ENCODE measurements at regions not wholly inside any gene's neighbourhood (a gene's known extent, or its start where the extent isn't known, plus 50 kb on each side); places are given as distances from the start of the nearest gene placed in this dataset.

- Mint-ChIP-seq H3K9me3 (peaks cover 4 to 5% of the 10 kb centered on the region in 2 donors), H3K4me3 (no peak overlapping the region), H3K27me3 (ENCODE audit: low read depth in 2 of 2) (no peaks in the 10 kb centered on the region), H3K36me3 (no peaks in the 10 kb centered on the region), H3K27ac (no peak overlapping the region), H3K4me1 (no peaks in the 10 kb centered on the region)
- Histone ChIP-seq H3K27ac (ENCODE audit: low read length) (no peak overlapping the region), H3K36me3 (ENCODE audit: control insufficient read depth, insufficient read depth, low read length) (no peaks in the 10 kb centered on the region), H3K9me3 (ENCODE audit: control insufficient read depth, insufficient read depth, low read length) (no peaks in the 10 kb centered on the region), H3K4me1 (ENCODE audit: control insufficient read depth, insufficient read depth, low read length) (no peaks in the 10 kb centered on the region), H3K4me3 (ENCODE audit: low read length) (no peak overlapping the region), H3K27me3 (ENCODE audit: control insufficient read depth, insufficient read depth, low read length) (no peaks in the 10 kb centered on the region)
- intact Hi-C loops (cut with micrococcal nuclease) = no loop called here
- WGBS (ENCODE audit: insufficient coverage) = no CpG with 5 or more reads among the region's 1 CpG
- no peak for TF ChIP-seq CTCF (IDR thresholded peaks at IDR 0.05)
- DNase-seq = no peak
- no peak for ATAC-seq
Observed at GRCh38 chr4:35252071-35252470, 992.2 kb downstream of the ARAP2 start.

GRCh38 chr4:35252866-35253265 is 991.4 kb downstream of the ARAP2 start:
- no peak for TF ChIP-seq CTCF (IDR thresholded peaks at IDR 0.05)
- no peak overlapping the region for H3K4me3 ChIP-seq (ENCODE audit: low read length)
- Mint-ChIP-seq H3K27ac (no peak overlapping the region), H3K27me3 (ENCODE audit: low read depth in 2 of 2) (no peaks in the 10 kb centered on the region), H3K4me3 (no peak overlapping the region), H3K9me3 (peaks cover 4 to 5% of the 10 kb centered on the region in 2 donors), H3K4me1 (no peaks in the 10 kb centered on the region), H3K36me3 (no peaks in the 10 kb centered on the region)
- no peak overlapping the region for H3K27ac ChIP-seq (ENCODE audit: low read length)
- no peak for DNase-seq
- H3K36me3 ChIP-seq (ENCODE audit: control insufficient read depth, insufficient read depth, low read length) = no peaks in the 10 kb centered on the region
- WGBS (ENCODE audit: insufficient coverage) = 93% methylated on average over 2 of the region's 3 CpGs
- no peaks in the 10 kb centered on the region for H3K9me3 ChIP-seq (ENCODE audit: control insufficient read depth, insufficient read depth, low read length)
- intact Hi-C loops (cut with micrococcal nuclease) = no loop called here
- H3K4me1 ChIP-seq (ENCODE audit: control insufficient read depth, insufficient read depth, low read length) = no peaks in the 10 kb centered on the region
- no peaks in the 10 kb centered on the region for H3K27me3 ChIP-seq (ENCODE audit: control insufficient read depth, insufficient read depth, low read length)
- no peak for ATAC-seq

DNA sequence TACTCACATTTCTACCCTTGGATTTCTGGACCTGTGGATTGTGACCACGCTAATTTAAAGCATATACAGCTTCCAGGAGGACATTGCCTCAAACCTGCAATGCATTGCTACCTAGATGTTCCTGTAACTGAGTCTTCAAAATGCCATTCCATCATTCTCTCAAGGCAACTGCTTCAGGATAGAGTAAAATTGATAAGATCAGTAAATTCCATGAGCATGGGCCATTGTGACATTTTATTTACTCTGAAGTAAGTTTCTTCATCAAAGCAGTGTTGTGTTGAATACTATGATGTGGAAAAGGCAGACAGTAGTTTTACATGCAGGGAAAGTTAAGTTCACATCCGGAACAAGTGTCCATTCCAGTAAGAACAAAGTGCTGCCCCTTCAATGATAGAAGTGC is 991.0 kb downstream of the ARAP2 start:
- H3K27ac ChIP-seq (ENCODE audit: low read length) = no peak overlapping the region
- no peaks in the 10 kb centered on the region for H3K27me3 ChIP-seq (ENCODE audit: control insufficient read depth, insufficient read depth, low read length)
- Mint-ChIP-seq H3K9me3 (peaks cover 4 to 5% of the 10 kb centered on the region in 2 donors), H3K27me3 (ENCODE audit: low read depth in 2 of 2) (no peaks in the 10 kb centered on the region), H3K36me3 (no peaks in the 10 kb centered on the region), H3K27ac (no peak overlapping the region), H3K4me3 (no peak overlapping the region), H3K4me1 (no peaks in the 10 kb centered on the region)
- TF ChIP-seq CTCF (IDR thresholded peaks at IDR 0.05) = no peak
- no peaks in the 10 kb centered on the region for H3K9me3 ChIP-seq (ENCODE audit: control insufficient read depth, insufficient read depth, low read length)
- H3K4me1 ChIP-seq (ENCODE audit: control insufficient read depth, insufficient read depth, low read length) = no peaks in the 10 kb centered on the region
- 79% methylated on average over 2 of the region's 2 CpGs for WGBS (ENCODE audit: insufficient coverage)
- ATAC-seq (no peak), DNase-seq (no peak)
- no peak overlapping the region for H3K4me3 ChIP-seq (ENCODE audit: low read length)
- no peaks in the 10 kb centered on the region for H3K36me3 ChIP-seq (ENCODE audit: control insufficient read depth, insufficient read depth, low read length)
- intact Hi-C loops (cut with micrococcal nuclease) = no loop called here

- H3K27me3 Mint-ChIP-seq (ENCODE audit: low read depth in 2 of 2) = no peaks in the 10 kb centered on the region
- H3K4me3 ChIP-seq (ENCODE audit: low read length) = no peak overlapping the region
- ATAC-seq (no peak), DNase-seq (no peak)
- H3K36me3 ChIP-seq (ENCODE audit: control insufficient read depth, insufficient read depth, low read length) = no peaks in the 10 kb centered on the region
- no peaks in the 10 kb centered on the region for H3K4me1 ChIP-seq (ENCODE audit: control insufficient read depth, insufficient read depth, low read length)
- no peaks in the 10 kb centered on the region for H3K36me3 Mint-ChIP-seq
- H3K27ac Mint-ChIP-seq = no peak overlapping the region
- intact Hi-C loops (cut with micrococcal nuclease) = no loop called here
- no peak overlapping the region for H3K27ac ChIP-seq (ENCODE audit: low read length)
- no peaks in the 10 kb centered on the region for H3K4me1 Mint-ChIP-seq
- no peak for TF ChIP-seq CTCF (IDR thresholded peaks at IDR 0.05)
- no peak overlapping the region for H3K4me3 Mint-ChIP-seq
- H3K9me3 ChIP-seq (ENCODE audit: control insufficient read depth, insufficient read depth, low read length) = peaks cover 3% of the 10 kb centered on the region
- no peaks in the 10 kb centered on the region for H3K27me3 ChIP-seq (ENCODE audit: control insufficient read depth, insufficient read depth, low read length)
- H3K9me3 Mint-ChIP-seq = peaks cover 3 to 5% of the 10 kb centered on the region in 2 donors
- no CpG with 5 or more reads among the region's 2 CpGs for WGBS (ENCODE audit: insufficient coverage)
Observed at GRCh38 chr4:35286434-35286833, 957.9 kb downstream of the ARAP2 start.

Measured in natural killer cell (primary cell).